ENCODE measurements at regions not wholly inside any gene's neighbourhood (a gene's known extent, or its start where the extent isn't known, plus 50 kb on each side); places are given as distances from the start of the nearest gene placed in this dataset.

DNA sequence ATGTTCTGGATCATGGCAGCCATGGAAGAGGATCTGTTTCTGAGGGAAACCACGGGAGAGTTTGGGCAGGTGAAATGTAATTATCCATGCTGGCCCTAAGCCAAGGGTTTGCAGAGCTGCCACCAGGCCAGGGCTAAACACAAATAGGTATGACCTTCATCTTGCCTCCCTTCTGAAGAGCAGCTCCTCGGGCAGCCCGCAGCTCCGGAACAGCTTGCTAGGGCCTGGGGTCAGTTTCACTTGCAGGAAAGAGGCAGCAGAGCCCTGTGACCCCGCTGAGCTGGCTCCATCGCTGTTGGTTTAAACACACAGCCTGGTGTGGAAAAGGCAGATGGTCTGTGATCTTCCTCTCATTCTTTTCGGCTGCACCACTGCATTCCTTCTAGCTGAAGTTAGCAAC, 141.4 kb downstream of the TMEM38B start (continued):
- TF ChIP-seq, protein P1, sequence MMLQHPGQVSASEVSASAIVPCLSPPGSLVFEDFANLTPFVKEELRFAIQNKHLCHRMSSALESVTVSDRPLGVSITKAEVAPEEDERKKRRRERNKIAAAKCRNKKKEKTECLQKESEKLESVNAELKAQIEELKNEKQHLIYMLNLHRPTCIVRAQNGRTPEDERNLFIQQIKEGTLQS (IDR thresholded peaks at IDR 0.05) = no peak
- TF ChIP-seq EGR1 (IDR thresholded peaks at IDR 0.05; ENCODE audit: low read depth in 2 of 2) = no peak

DNA sequence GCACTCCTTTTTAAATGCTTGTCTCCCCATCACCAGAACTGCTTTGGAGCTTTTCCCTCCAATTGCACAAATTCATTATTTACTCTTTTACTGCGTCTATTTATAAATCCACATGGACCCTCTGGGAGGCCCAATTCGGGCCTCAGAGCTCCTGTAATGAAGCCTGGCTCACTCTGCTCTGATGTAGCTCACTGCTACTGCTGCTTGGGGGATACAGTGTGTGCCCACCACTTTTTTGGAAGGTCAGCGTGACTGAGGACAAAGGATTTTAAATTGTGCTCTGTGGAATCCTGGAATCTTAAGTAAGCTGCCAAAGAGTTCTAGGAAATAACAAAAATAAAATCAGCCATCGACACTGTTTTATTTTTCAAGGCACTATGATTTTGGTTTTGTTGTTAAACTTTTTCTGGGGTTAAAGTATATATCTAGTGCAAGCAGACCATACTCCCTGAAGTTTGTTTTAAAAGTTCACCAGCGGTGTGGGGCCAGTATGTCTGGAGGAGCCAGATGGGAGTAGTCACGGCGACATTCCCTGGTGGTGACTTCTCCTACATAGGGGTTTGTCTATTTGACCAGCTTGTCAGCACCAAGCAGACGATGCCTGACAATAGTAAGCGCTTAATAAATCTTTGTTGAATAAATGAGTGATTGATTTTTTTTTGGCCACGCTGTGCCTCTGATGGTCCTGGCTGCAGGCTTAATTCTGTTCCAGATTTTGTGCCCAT, 142.8 kb downstream of the TMEM38B start:
- H3K36me3 ChIP-seq (ENCODE audit: control insufficient read depth in 4 of 4, insufficient read depth in 3 of 4, low read depth in 1 of 4, low read length in 3 of 4) = no peaks in the 10 kb centered on the region
- no peak for TF ChIP-seq HNF4G (IDR thresholded peaks at IDR 0.05)
- no peak for TF ChIP-seq FOXA1 (IDR thresholded peaks at IDR 0.05)
- no peak for TF ChIP-seq RXRA (IDR thresholded peaks at IDR 0.05)
- no peak for TF ChIP-seq GABPA (IDR thresholded peaks at IDR 0.05 in 1 of 2, conservative IDR thresholded peaks at IDR 0.05 in 1 of 2)
- TF ChIP-seq NR2F2 (IDR thresholded peaks at IDR 0.05) = no peak
- TF ChIP-seq, protein P2, sequence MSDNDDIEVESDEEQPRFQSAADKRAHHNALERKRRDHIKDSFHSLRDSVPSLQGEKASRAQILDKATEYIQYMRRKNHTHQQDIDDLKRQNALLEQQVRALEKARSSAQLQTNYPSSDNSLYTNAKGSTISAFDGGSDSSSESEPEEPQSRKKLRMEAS (IDR thresholded peaks at IDR 0.05) = no peak
- TF ChIP-seq EGR1 (IDR thresholded peaks at IDR 0.05; ENCODE audit: low read depth in 2 of 2) = no peak
- TF ChIP-seq FOXA2 (IDR thresholded peaks at IDR 0.05) = no peak
- TF ChIP-seq, protein P1 (IDR thresholded peaks at IDR 0.05) = no peak
- TF ChIP-seq, protein P3, sequence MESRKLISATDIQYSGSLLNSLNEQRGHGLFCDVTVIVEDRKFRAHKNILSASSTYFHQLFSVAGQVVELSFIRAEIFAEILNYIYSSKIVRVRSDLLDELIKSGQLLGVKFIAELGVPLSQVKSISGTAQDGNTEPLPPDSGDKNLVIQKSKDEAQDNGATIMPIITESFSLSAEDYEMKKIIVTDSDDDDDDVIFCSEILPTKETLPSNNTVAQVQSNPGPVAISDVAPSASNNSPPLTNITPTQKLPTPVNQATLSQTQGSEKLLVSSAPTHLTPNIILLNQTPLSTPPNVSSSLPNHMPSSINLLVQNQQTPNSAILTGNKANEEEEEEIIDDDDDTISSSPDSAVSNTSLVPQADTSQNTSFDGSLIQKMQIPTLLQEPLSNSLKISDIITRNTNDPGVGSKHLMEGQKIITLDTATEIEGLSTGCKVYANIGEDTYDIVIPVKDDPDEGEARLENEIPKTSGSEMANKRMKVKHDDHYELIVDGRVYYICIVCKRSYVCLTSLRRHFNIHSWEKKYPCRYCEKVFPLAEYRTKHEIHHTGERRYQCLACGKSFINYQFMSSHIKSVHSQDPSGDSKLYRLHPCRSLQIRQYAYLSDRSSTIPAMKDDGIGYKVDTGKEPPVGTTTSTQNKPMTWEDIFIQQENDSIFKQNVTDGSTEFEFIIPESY (IDR thresholded peaks at IDR 0.05) = no peak
- no peak for TF ChIP-seq HNF4A (conservative IDR thresholded peaks at IDR 0.05)
- TF ChIP-seq, protein P4, sequence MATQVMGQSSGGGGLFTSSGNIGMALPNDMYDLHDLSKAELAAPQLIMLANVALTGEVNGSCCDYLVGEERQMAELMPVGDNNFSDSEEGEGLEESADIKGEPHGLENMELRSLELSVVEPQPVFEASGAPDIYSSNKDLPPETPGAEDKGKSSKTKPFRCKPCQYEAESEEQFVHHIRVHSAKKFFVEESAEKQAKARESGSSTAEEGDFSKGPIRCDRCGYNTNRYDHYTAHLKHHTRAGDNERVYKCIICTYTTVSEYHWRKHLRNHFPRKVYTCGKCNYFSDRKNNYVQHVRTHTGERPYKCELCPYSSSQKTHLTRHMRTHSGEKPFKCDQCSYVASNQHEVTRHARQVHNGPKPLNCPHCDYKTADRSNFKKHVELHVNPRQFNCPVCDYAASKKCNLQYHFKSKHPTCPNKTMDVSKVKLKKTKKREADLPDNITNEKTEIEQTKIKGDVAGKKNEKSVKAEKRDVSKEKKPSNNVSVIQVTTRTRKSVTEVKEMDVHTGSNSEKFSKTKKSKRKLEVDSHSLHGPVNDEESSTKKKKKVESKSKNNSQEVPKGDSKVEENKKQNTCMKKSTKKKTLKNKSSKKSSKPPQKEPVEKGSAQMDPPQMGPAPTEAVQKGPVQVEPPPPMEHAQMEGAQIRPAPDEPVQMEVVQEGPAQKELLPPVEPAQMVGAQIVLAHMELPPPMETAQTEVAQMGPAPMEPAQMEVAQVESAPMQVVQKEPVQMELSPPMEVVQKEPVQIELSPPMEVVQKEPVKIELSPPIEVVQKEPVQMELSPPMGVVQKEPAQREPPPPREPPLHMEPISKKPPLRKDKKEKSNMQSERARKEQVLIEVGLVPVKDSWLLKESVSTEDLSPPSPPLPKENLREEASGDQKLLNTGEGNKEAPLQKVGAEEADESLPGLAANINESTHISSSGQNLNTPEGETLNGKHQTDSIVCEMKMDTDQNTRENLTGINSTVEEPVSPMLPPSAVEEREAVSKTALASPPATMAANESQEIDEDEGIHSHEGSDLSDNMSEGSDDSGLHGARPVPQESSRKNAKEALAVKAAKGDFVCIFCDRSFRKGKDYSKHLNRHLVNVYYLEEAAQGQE (IDR thresholded peaks at IDR 0.05) = no peak
- TF ChIP-seq YY1 (IDR thresholded peaks at IDR 0.05) = no peak
- TF ChIP-seq JUND (IDR thresholded peaks at IDR 0.05) = no peak
- no peak for TF ChIP-seq RAD21 (IDR thresholded peaks at IDR 0.05)
- TF ChIP-seq TAF1 (conservative IDR thresholded peaks at IDR 0.05) = no peak
- TF ChIP-seq, protein P5, sequence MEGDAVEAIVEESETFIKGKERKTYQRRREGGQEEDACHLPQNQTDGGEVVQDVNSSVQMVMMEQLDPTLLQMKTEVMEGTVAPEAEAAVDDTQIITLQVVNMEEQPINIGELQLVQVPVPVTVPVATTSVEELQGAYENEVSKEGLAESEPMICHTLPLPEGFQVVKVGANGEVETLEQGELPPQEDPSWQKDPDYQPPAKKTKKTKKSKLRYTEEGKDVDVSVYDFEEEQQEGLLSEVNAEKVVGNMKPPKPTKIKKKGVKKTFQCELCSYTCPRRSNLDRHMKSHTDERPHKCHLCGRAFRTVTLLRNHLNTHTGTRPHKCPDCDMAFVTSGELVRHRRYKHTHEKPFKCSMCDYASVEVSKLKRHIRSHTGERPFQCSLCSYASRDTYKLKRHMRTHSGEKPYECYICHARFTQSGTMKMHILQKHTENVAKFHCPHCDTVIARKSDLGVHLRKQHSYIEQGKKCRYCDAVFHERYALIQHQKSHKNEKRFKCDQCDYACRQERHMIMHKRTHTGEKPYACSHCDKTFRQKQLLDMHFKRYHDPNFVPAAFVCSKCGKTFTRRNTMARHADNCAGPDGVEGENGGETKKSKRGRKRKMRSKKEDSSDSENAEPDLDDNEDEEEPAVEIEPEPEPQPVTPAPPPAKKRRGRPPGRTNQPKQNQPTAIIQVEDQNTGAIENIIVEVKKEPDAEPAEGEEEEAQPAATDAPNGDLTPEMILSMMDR (IDR thresholded peaks at IDR 0.05; ENCODE audit: low read depth, low read length, missing input control) = no peak
- TF ChIP-seq SP1 (IDR thresholded peaks at IDR 0.05) = no peak
- no peak for DNase-seq (ENCODE audit: low spot score)
- no peak overlapping the region for H3K9ac ChIP-seq (ENCODE audit: low read depth in 1 of 2, low read length in 2 of 2)
- H3K9me3 ChIP-seq (ENCODE audit: control insufficient read depth in 4 of 4, low read length in 3 of 4) = no peaks in the 10 kb centered on the region
- no peaks in the 10 kb centered on the region for H3K27me3 ChIP-seq (ENCODE audit: control insufficient read depth in 4 of 4, insufficient read depth in 4 of 4, low read length in 3 of 4)
- 88% methylated on average over 10 of the region's 10 CpGs for WGBS
- H3K4me3 ChIP-seq (ENCODE audit: low read depth in 1 of 3, low read length in 3 of 3) = no peak overlapping the region
- H3K27ac ChIP-seq (ENCODE audit: low read depth in 1 of 2, low read length in 2 of 2) = no peak overlapping the region
- no peaks in the 10 kb centered on the region for H3K4me1 ChIP-seq (ENCODE audit: control insufficient read depth in 4 of 4, insufficient read depth in 4 of 4, low read length in 3 of 4)

All from liver (tissue), 8 donors.